Amygdala (tissue), 56 donors: ENCODE measurements at regions not wholly inside any gene's neighbourhood (a gene's known extent, or its start where the extent isn't known, plus 50 kb on each side); places are given as distances from the start of the nearest gene placed in this dataset.
"Not testable (repeated sequence)": the region's sequence is repeated elsewhere in the genome, so short reads cannot be mapped to it uniquely, and the experiment has no call there.

Source experiments
- DNase-seq, 56 donors: peaks; one replicate each; lab custom pipeline; 2025; lab: John Stamatoyannopoulos, UW

DNA sequence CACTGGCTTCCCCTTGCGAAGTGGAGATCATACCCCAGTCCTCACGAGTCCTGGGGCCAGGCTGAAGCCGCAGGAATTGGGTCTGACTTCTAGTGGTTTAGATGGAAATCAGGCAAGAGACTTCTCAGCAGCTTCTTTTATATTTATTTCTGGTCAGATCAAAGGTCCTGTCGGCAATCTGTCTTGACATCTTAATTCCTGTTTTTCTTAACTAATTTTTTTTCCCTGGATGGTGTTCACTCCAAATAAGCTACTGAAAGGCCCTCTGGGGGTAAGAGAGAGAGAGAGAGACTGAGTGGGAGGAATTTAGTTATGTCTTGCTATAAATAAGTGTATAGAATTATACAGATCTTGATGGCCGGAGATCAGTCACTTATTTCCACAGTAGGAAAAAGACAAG, 698.7 kb upstream of the TBX3 start:
- no peak for DNase-seq

GRCh38 chr12:115380546-115381120, 696.7 kb upstream of the TBX3 start:
- no peak for DNase-seq

GRCh38 chr12:115378291-115378690, 694.3 kb upstream of the TBX3 start:
- DNase-seq: peak in 2 of 56 donors; percentile 2 to 12

DNA sequence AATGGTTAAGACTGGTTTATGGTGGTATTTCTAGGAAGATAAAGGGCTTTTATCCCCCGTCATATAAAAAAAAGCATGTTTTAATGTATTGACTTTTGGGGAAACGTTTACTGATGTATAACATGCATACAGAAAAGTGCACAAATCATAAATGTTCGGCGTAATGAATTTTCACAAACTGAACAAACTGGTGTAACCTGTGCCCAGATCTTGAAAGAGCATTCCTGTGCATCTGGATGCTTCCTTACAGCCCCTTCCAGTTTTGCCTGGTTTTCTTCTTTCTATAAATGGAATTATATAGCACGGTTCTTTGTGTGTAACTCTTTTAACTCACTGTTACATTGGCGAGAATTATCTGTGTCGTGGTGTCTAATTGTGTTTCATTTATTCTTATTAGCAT, 693.8 kb upstream of the TBX3 start:
- no peak for DNase-seq

DNA sequence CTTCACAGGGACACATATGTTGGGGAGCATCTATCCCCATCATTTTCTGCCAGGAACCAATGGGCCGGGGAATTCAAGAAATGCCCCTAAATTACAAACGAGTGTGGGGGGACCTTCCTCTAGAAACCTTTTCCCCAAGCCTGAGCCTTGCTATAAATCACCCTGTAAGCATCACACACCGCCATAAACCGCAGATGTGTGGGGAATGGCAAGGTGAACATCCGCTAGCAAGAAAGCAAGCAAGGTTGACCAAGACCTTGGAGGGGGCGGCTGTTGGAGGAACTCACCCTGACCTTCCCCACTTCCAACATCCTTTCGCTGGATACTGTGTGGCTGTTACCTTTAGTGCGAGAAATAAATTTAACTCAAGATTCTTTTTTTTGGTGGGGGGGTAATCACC, 693.3 kb upstream of the TBX3 start:
- DNase-seq: no peak

DNA sequence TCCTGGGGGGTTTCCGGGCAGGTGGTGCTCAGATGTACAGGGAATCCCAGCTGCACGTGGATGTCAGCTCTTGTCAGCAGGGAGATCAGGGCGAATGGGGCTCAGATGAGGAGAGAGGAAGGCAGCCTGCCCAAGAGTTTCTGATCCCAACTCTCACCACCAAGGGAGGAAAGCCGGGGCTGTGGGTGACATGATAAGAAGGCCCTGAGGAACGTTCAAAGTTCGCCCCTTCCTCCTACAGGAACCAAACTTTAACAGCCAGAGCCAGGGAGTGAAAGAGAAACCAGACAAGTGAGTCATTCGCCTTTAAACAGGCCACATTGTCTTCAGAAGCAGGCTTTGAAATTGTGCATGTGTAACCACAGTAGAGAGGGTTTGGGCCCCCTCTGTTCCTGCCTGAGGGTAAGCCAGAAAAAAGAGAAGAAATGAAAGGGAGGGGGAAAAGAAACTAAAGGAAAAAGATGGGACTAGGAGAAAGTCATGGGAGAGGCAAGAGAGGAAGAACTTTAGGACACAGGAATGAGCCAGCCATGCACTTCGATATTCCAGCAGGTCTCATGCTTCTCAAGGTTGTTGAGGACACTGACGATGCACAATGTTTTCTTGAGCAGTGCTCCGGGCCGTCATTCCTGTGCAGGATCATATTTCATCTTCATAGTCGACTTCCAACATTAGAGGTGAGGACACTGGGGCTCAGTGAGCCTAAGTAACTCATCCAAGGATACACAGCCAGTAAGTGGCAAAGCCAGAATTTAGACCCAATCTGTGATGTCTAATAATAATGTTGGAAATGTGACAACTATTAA, 691.4 kb upstream of the TBX3 start:
- no peak for DNase-seq

- no peak for DNase-seq
These were observed 690.7 kb upstream of the TBX3 start for GRCh38 chr12:115374480-115375185.

- no peak for DNase-seq
These were observed 687.7 kb upstream of the TBX3 start for GRCh38 chr12:115371711-115372110.

DNA sequence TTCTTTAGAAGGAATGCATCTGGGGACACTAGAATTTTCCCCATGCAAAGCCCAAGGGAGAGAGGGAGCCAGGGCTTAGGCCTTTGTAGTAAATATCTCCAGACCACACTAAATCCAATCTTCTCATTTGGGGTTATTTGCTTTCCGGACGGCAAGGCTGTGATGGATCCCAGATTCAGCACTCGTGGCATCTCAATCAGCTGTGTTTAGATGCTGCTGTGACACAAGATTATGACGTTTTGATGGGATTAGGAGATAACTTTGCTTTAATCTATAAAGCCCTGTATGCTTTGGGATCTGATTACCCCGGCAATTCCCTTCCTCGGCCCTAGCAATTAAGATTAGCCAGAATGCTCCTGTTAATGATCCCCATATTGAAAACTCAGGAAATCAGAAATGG, 686.7 kb upstream of the TBX3 start:
- DNase-seq: no peak

DNA sequence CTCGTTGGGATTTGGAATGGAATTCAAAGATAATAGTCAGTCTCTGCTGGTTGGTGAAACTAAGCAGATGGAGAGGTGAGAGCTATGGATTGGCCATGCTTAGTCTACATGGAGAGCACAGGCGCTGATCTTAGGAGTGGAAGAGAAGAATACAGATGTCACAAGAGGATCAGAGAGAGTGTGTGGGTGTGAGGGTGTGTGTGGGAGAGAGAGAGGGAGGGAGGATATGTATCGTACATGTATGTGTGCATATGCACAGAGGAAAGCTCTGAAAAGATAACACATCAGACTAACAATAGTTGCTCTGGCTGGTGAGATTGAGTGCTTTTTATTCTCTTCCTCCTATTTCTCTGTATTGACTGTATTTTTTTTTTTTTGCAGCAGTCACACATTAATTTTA, 686.2 kb upstream of the TBX3 start:
- no peak for DNase-seq

- not testable (repeated sequence) for DNase-seq
These were observed 682.3 kb upstream of the TBX3 start for GRCh38 chr12:115366277-115366676.

GRCh38 chr12:115365765-115366164, 681.8 kb upstream of the TBX3 start:
- DNase-seq: not testable (repeated sequence)

DNA sequence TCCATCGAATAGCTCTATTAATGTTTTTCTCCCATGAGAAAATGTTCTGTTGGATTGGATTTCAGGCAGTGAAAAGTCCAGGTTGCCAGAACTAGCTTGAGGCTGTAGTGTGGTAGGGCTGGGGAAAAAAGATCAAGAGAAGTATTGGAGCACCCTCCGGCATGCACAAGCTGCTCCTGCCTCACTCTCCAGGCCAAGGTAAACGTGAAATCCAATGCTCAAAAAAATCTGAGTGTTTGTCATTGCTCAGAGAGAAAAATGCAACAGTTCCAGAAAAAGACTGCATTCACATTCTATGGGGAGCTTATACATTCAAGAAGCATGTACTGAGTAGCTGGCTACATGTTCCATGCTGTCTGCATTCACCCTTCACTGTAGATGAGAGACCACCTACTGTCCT, 680.9 kb upstream of the TBX3 start:
- no peak for DNase-seq

GRCh38 chr12:115362339-115362976, 678.5 kb upstream of the TBX3 start:
- no peak for DNase-seq

DNA sequence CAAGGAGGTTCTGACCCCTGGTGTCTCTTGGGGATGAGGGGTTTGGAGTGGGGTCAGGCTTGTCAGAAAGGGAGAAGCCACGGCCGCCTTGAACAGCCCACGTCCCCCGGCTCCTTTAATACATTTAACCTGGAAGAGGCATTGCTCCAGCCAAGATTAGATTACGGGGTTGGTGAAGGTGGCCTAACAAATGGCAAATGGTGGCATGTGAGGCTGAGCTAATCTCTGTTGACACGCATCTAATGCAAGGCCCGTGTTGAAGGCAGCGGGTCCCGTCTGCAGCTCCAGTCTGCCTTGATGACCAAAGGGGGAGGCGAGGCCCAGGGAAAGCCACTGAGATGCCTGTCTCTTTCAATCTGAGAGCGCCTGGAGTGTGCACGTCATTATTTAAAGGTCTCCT, 673.7 kb upstream of the TBX3 start:
- no peak for DNase-seq

- no peak for DNase-seq
These were observed 671.3 kb upstream of the TBX3 start for GRCh38 chr12:115355301-115355700.

GRCh38 chr12:115354007-115354890, 670.3 kb upstream of the TBX3 start:
- peak in 9 of 56 donors; percentile 0 to 13 (median 2) for DNase-seq

DNA sequence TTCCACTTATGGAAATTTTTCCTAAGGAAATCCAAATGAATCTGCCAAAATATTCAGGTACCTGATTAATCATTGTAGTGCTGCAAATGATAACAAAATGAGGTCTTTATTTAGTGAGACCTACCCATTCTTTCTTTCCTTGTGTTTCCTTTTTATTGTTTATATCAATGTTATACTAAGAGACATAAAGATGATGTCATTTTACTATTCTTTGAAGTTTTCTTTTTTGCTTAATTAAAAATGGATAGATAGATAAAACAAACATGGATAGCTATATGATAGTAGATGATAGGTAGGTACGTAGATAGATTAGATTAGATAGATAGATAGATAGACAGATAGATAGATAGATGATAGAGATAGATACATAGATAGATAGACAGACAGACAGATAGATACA, 669.5 kb upstream of the TBX3 start:
- DNase-seq: no peak

- DNase-seq: no peak
These were observed 667.6 kb upstream of the TBX3 start for GRCh38 chr12:115351514-115352077.

DNA sequence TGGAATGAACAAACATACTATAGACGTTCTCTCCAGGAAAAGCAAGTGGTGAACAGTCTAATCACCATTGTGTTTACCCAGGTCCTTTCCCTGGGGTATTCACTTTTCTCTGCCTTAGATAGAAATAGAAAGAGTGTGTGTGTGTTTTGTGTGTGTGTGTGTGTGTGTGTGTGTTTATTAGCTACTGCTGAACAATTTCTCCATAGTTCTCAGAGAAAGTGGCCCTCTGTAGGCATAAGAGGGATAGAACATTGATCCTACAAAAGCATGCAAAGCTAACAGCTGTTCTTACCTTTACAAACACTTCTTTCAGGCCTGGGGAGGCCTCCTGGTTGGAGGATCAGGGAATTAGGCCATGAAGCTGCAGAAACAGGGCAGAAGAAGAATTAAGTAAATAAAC, 665.7 kb upstream of the TBX3 start:
- no peak for DNase-seq
